Activated CD8-positive, alpha-beta T cell treated with anti-CD3 and anti-CD28 coated beads for 36 hours (primary cell): ENCODE measurements at regions not wholly inside any gene's neighbourhood (a gene's known extent, or its start where the extent isn't known, plus 50 kb on each side); places are given as distances from the start of the nearest gene placed in this dataset.
"Not testable (repeated sequence)": the region's sequence is repeated elsewhere in the genome, so short reads cannot be mapped to it uniquely, and the experiment has no call there.

Experiments used
- ATAC-seq: fragments of 200-7000 bp; cut with Tn5 transposase; one replicate; pipeline ENCODE4 v1.10.0; 2021; ENCODE audit warnings: mild to moderate bottlenecking, moderate library complexity
- CTCF ChIA-PET: fragments of 350-600 bp; sonication (Branson Sonifier 250); formaldehyde crosslinking; loops from one replicate; lab custom pipeline; 2021; ENCODE audit warnings: antibody characterized with exemption; lab: Charles Lee
- POLR2A ChIA-PET: fragments of 350-600 bp; sonication (Branson Sonifier 250); formaldehyde crosslinking; loops from one replicate; lab custom pipeline; 2021; ENCODE audit warnings: antibody characterized with exemption; lab: Charles Lee
- DNase-seq: peaks from one replicate; pipeline ENCODE4 v3.0.0-alpha.2; 2020
- H3K27ac Mint-ChIP-seq: one replicate; pipeline ENCODE4 v1.8.0; 2021; ENCODE audit warnings: mild to moderate bottlenecking, mixed read lengths
- H3K27me3 Mint-ChIP-seq: one replicate; pipeline ENCODE4 v1.8.0; 2021; ENCODE audit warnings: mixed read lengths
- H3K36me3 Mint-ChIP-seq: one replicate; pipeline ENCODE4 v1.8.0; 2021; ENCODE audit warnings: low read depth, mixed read lengths
- H3K4me1 Mint-ChIP-seq: one replicate; pipeline ENCODE4 v1.8.0; 2021; ENCODE audit warnings: low read depth, mixed read lengths
- H3K4me3 Mint-ChIP-seq: one replicate; pipeline ENCODE4 v1.8.0; 2021; ENCODE audit warnings: mild to moderate bottlenecking, moderate library complexity, mixed read lengths
- H3K9me3 Mint-ChIP-seq: one replicate; pipeline ENCODE4 v1.8.0; 2021; ENCODE audit warnings: mixed read lengths
- intact Hi-C: fragments of 100-400 bp; cut with micrococcal nuclease; formaldehyde crosslinking; loops from one replicate; pipeline ENCODE4 v1.10.0; 2022
- TF ChIP-seq, protein P1 (sequence below): fragments of 200-600 bp; IDR thresholded peaks from one replicate; pipeline ENCODE4 v1.8.0; 2022; ENCODE audit warnings: antibody characterized with exemption, mild to moderate bottlenecking

DNA sequence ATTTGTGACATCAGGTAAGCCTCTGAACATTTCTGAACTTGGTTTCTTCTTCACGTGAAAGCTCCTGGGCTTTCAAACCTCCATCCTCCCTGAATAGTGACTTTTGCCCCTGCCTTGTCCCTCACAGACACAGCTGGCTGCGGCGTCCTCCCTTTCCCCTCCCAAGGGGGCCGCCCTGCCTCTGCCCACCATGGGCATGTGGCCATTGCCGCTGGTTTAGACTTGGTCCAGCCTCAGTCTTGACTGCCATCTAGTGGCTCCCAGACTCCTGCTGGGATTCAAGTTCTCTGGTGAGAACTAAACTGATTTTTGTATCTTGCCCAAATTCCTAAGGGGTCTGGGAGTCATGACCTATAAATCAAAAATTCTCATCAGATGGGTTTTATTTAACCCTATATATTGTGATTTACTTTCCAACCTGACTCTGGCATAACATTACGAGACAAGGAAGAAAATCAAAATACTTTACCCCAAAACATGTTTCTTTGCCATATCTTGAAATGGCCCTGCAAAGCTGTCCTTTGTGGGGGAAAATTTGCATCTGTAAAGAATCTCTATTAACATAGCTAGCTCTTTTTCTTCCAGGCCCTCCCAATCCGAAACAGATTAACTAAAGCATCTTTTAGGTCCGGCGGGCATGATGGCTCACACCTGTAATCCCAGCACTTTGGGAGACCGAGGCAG, 73.9 kb upstream of the SEC14L1 start:
- H3K36me3 Mint-ChIP-seq, POLR2A ChIA-PET, H3K9me3 Mint-ChIP-seq, H3K4me1 Mint-ChIP-seq, H3K27ac Mint-ChIP-seq, H3K4me3 Mint-ChIP-seq: not testable (repeated sequence)
- H3K27me3 Mint-ChIP-seq = peaks cover 17% of the 10 kb centered on the region
- ATAC-seq (peak; percentile 60), DNase-seq (peak; percentile 69)
- intact Hi-C loops = loop anchor here (5.0 kb wide), 1 partner anchor 200 kb away; the partner anchor contains the start of gene MGAT5B
- TF ChIP-seq, protein P1, sequence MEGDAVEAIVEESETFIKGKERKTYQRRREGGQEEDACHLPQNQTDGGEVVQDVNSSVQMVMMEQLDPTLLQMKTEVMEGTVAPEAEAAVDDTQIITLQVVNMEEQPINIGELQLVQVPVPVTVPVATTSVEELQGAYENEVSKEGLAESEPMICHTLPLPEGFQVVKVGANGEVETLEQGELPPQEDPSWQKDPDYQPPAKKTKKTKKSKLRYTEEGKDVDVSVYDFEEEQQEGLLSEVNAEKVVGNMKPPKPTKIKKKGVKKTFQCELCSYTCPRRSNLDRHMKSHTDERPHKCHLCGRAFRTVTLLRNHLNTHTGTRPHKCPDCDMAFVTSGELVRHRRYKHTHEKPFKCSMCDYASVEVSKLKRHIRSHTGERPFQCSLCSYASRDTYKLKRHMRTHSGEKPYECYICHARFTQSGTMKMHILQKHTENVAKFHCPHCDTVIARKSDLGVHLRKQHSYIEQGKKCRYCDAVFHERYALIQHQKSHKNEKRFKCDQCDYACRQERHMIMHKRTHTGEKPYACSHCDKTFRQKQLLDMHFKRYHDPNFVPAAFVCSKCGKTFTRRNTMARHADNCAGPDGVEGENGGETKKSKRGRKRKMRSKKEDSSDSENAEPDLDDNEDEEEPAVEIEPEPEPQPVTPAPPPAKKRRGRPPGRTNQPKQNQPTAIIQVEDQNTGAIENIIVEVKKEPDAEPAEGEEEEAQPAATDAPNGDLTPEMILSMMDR = peak; percentile 79
- CTCF ChIA-PET = interaction anchor here (0.6 to 4.1 kb wide), 22 partner anchors 9 to 352 kb away, joined by 3 to 30 read pairs (median 3); partner anchors contain the start of gene MGAT5B

DNA sequence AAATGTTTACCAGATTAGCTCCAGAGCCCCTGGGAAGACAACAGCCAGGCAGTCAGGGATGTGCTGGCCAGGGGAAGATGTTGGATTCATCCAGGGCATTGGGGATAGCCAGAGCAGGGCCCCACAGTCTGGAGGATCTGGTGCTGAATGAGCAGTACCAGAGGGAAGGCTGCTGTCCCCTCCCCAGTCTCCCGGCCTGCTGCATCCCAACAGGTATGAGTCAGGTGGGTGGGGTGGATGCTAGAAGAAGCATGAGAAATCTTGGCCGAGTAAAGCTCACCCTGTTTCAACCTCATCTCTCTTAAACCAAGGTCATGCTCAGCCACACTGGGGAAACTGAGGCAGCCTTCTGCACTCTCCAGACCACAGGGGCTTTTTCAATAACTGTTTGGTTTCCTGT, 71.9 kb upstream of the SEC14L1 start:
- Mint-ChIP-seq H3K4me3 (no peak overlapping the region), H3K36me3 (no peaks in the 10 kb centered on the region), H3K9me3 (no peaks in the 10 kb centered on the region), H3K4me1 (no peaks in the 10 kb centered on the region), H3K27ac (no peak overlapping the region), H3K27me3 (peaks cover 22% of the 10 kb centered on the region)
- ATAC-seq (no peak), DNase-seq (no peak)
- POLR2A ChIA-PET = no interaction called here
- CTCF ChIA-PET = interaction anchor here (1.6 to 3.5 kb wide), 3 partner anchors 13 to 201 kb away, joined by 4 to 20 read pairs (median 7); partner anchors contain the start of gene MGAT5B
- intact Hi-C loops = loop anchor here (5.0 kb wide), 1 partner anchor 202 kb away; the partner anchor contains the start of gene MGAT5B
- TF ChIP-seq, protein P1 = no peak

DNA sequence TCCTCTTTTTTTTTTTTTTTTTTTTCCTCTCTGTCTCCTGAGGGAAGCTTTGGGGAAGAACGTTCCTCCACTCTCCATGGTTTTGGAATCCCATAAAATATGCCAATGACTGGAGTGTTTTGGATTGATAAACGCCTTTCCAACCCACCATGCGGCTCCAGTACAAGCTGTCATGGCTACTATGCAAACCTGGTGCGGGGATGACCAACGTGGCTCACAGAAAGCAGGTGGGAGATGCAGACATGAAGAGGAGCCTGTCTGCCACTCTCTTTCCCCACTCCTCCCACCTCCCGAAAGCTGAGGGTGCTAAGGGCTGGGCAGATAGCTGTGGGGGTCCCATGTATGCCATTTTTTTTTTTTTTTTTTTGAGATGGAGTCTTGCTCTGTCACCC, 69.9 kb upstream of the SEC14L1 start:
- TF ChIP-seq, protein P1 = no peak

DNA sequence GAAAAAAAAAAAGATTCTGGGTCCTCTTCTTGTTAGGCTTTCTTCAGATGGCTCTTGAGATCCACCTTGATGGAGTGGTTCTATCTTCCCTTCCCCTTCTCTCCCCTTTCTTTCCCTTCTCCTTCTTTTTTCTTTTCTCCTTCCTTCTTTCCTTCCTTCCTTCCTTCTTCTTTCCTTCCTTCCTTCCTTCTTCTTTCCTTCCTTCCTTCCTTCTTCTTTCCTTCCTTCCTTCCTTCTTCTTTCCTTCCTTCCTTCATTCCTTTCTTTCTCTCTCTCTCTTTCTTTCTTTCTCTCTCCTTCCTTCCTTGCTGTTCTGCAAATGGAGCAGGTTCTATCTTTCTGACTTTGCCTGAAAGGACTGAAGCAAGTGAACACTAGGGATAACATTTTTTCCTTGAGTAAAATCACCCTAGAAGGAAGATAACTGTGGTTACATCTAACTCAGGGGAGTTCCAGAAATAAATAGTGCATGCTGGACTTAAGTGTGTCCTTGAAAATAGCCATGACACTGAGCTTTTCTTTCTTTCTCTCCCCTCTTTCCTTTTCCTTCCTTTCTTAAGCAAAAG, 68.8 kb upstream of the SEC14L1 start:
- no peaks in the 10 kb centered on the region for H3K36me3 Mint-ChIP-seq
- no peaks in the 10 kb centered on the region for H3K4me1 Mint-ChIP-seq
- TF ChIP-seq, protein P1 = no peak
- intact Hi-C loops = no loop called here
- no peak for ATAC-seq
- H3K4me3 Mint-ChIP-seq = no peak overlapping the region
- peaks cover 25% of the 10 kb centered on the region for H3K27me3 Mint-ChIP-seq
- no peaks in the 10 kb centered on the region for H3K9me3 Mint-ChIP-seq
- POLR2A ChIA-PET = no interaction called here
- no peak for DNase-seq
- H3K27ac Mint-ChIP-seq = no peak overlapping the region
- CTCF ChIA-PET = interaction anchor here (2.9 kb wide), 1 partner anchor 15 kb away, joined by 9 read pairs; no protein-coding TSS in a partner anchor

More for the DNA sequence above, 69.9 kb upstream of the SEC14L1 start:
- Mint-ChIP-seq H3K27me3 (peaks cover 28% of the 10 kb centered on the region), H3K36me3 (no peaks in the 10 kb centered on the region), H3K9me3 (no peaks in the 10 kb centered on the region), H3K27ac (no peak overlapping the region), H3K4me3 (no peak overlapping the region), H3K4me1 (no peaks in the 10 kb centered on the region)
- DNase-seq = no peak
- ChIA-PET CTCF (interaction anchor here (2.9 kb wide), 1 partner anchor 14 kb away, joined by 9 read pairs; no protein-coding TSS in a partner anchor), POLR2A (interaction anchor here (0.7 kb wide), 1 partner anchor 28 kb away, joined by 4 read pairs; no protein-coding TSS in a partner anchor)
- intact Hi-C loops = no loop called here
- no peak for ATAC-seq

DNA sequence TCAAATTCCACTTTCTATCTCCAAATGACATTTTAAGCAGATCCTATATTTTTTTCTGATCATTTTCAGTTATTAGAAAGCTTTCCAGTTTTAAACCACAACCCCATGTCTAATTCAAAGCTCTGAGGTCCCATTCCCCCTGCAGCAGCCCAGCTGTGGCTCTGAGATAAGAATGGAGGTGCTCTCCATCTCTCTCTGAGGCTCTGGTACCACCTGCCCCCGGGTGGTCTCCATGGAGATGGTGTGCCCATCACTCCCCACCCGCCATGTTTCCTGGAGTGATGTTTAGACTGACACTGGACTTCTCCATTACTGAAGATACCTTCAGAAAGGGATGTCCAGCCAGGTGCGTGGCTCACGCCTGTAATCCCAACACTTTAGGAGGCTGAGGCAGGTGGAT, 68.1 kb upstream of the SEC14L1 start:
- TF ChIP-seq, protein P1 = no peak
- intact Hi-C loops = no loop called here
- Mint-ChIP-seq H3K27ac (no peak overlapping the region), H3K4me3 (no peak overlapping the region), H3K4me1 (no peaks in the 10 kb centered on the region), H3K9me3 (no peaks in the 10 kb centered on the region), H3K27me3 (peaks cover 23% of the 10 kb centered on the region), H3K36me3 (no peaks in the 10 kb centered on the region)
- ATAC-seq = no peak
- ChIA-PET CTCF (interaction anchor here (2.9 kb wide), 1 partner anchor 16 kb away, joined by 9 read pairs; no protein-coding TSS in a partner anchor), POLR2A (no interaction called here)
- no peak for DNase-seq
